ENCODE measurements at regions not wholly inside any gene's neighbourhood (a gene's known extent, or its start where the extent isn't known, plus 50 kb on each side); places are given as distances from the start of the nearest gene placed in this dataset.
A peak's percentile ranks its signal among the peaks of the same experiment; 100 is the strongest.

GRCh38 chr1:212205843-212206242 lies 79.4 kb upstream of the PPP2R5A start:
- peak in 1 of 2 donors; percentile 16 for DNase-seq (ENCODE audit: low read depth in 1 of 2, low spot score in 1 of 2)
- H3K36me3 ChIP-seq, result no peaks in the 10 kb centered on the region
- TF ChIP-seq CTCF (IDR thresholded peaks at IDR 0.05; ENCODE audit: low read depth, low read length), result no peak
- no peaks in the 10 kb centered on the region for H3K27me3 ChIP-seq
- H3K4me3 ChIP-seq, result no peak overlapping the region
- H3K9me3 ChIP-seq (ENCODE audit: low read depth), result no peaks in the 10 kb centered on the region
- no peak overlapping the region for H3K27ac ChIP-seq
- no peaks in the 10 kb centered on the region for H3K4me1 ChIP-seq (ENCODE audit: low read depth)

- Histone ChIP-seq H3K36me3 (no peaks in the 10 kb centered on the region), H3K4me1 (ENCODE audit: low read depth) (no peaks in the 10 kb centered on the region), H3K9me3 (ENCODE audit: low read depth) (no peaks in the 10 kb centered on the region), H3K4me3 (no peak overlapping the region), H3K27me3 (no peaks in the 10 kb centered on the region), H3K27ac (no peak overlapping the region)
- TF ChIP-seq CTCF (IDR thresholded peaks at IDR 0.05; ENCODE audit: low read depth, low read length), result no peak
- DNase-seq (ENCODE audit: low read depth in 1 of 2, low spot score in 1 of 2), result no peak
Measured at GRCh38 chr1:212207118-212207517, 78.1 kb upstream of the PPP2R5A start.

DNA sequence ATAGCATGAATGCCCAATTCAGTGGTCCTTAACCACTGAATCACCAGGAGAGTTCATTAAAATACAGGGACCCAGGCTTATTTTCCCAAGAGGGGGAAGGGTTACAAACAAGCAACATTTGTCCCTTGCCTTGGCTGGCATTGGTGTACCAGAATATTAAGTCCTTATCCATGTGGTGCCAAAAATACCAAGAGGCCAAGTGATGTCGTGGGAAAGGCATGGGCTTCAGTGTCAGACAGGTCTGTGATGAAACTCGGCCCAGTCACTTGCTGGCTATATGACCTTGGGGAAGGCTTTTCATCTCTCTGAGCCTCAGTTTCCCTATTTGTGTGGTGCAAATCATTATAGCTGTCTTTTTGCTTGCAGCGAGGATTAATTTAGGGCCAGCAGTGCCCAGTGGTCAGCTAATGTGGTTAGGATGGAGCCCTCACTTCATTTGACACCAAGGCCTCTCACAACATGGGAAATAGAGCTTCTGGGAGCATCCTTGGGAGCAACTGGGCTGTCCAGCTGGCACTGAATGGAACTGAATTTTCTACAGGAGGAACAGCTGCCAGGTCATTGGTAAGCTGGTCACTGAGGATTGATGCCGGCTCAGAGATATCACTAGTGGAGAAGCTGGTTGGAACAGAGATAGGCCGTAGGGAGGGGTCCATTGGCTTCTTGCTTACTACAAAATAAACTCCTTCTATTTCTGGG lies 77.2 kb upstream of the PPP2R5A start:
- no peak for TF ChIP-seq CTCF (IDR thresholded peaks at IDR 0.05; ENCODE audit: low read depth, low read length)
- DNase-seq (ENCODE audit: low read depth in 1 of 2, low spot score in 1 of 2), result no peak
- Histone ChIP-seq H3K27me3 (no peaks in the 10 kb centered on the region), H3K27ac (no peak overlapping the region), H3K4me1 (ENCODE audit: low read depth) (no peaks in the 10 kb centered on the region), H3K36me3 (no peaks in the 10 kb centered on the region), H3K4me3 (no peak overlapping the region), H3K9me3 (ENCODE audit: low read depth) (no peaks in the 10 kb centered on the region)

GRCh38 chr1:212208978-212209644 lies 76.1 kb upstream of the PPP2R5A start:
- Histone ChIP-seq H3K4me3 (no peak overlapping the region), H3K9me3 (ENCODE audit: low read depth) (no peaks in the 10 kb centered on the region), H3K27ac (no peak overlapping the region), H3K4me1 (ENCODE audit: low read depth) (peaks cover under 1% of the 10 kb centered on the region), H3K36me3 (no peaks in the 10 kb centered on the region), H3K27me3 (no peaks in the 10 kb centered on the region)
- no peak for TF ChIP-seq CTCF (IDR thresholded peaks at IDR 0.05; ENCODE audit: low read depth, low read length)
- no peak for DNase-seq (ENCODE audit: low read depth in 1 of 2, low spot score in 1 of 2)

GRCh38 chr1:212211371-212211770 lies 73.8 kb upstream of the PPP2R5A start:
- no peak for TF ChIP-seq CTCF (IDR thresholded peaks at IDR 0.05; ENCODE audit: low read depth, low read length)
- H3K27me3 ChIP-seq, result no peaks in the 10 kb centered on the region

More at GRCh38 chr1:212211371-212211770, 73.8 kb upstream of the PPP2R5A start:
- no peaks in the 10 kb centered on the region for H3K36me3 ChIP-seq
- H3K9me3 ChIP-seq (ENCODE audit: low read depth), result no peaks in the 10 kb centered on the region
- peaks cover 3% of the 10 kb centered on the region for H3K4me1 ChIP-seq (ENCODE audit: low read depth)
- no peak overlapping the region for H3K4me3 ChIP-seq
- H3K27ac ChIP-seq, result no peak overlapping the region
- DNase-seq (ENCODE audit: low read depth in 1 of 2, low spot score in 1 of 2), result no peak

Data from cardiac muscle cell (in vitro differentiated cells and primary cell).